CD14-positive monocyte (primary cell): ENCODE measurements at regions not wholly inside any gene's neighbourhood (a gene's known extent, or its start where the extent isn't known, plus 50 kb on each side); places are given as distances from the start of the nearest gene placed in this dataset.
"Not testable (repeated sequence)": the region's sequence is repeated elsewhere in the genome, so short reads cannot be mapped to it uniquely, and the experiment has no call there.

Experiments
- DNase-seq, 3 donors: peaks; one replicate each; pipeline ENCODE4 v3.0.0-alpha.2; 2011 to 2022
- H2AFZ ChIP-seq: 2 replicates; pipeline ENCODE4 v1.6.0; 2012; ENCODE audit warnings: mild to moderate bottlenecking, low read depth, low read length, inconsistent platforms; ENCODE audit not compliant: insufficient read depth, poor library complexity, severe bottlenecking
- H3K27ac ChIP-seq, 2 donors: 1 replicate in 1 of 2; 2 replicates in 1 of 2; pipeline ENCODE4 v1.5.1; 2012 to 2013; ENCODE audit warnings: low read length in 2 of 2, control low read depth in 1 of 2, inconsistent platforms in 1 of 2, low read depth in 1 of 2, mild to moderate bottlenecking in 1 of 2
- H3K27me3 ChIP-seq, 2 donors: one replicate each; pipeline versions ENCODE4 v1.6.0 to v1.6.1; 2011 to 2013; ENCODE audit warnings: low read length in 2 of 2; ENCODE audit not compliant: control insufficient read depth in 2 of 2, insufficient read depth in 2 of 2
- H3K36me3 ChIP-seq, 2 donors: replicated peaks in 1 of 2; 1 replicate in 1 of 2; 2 replicates in 1 of 2; pipeline versions ENCODE4 v1.5.1 to v1.6.1; 2012 to 2013; ENCODE audit warnings: low read length in 2 of 2, control low read depth in 1 of 2, inconsistent platforms in 1 of 2, mild to moderate bottlenecking in 1 of 2; ENCODE audit not compliant: insufficient read depth in 2 of 2, control insufficient read depth in 1 of 2
- H3K4me1 ChIP-seq, 2 donors: 1 replicate in 1 of 2; 2 replicates in 1 of 2; pipeline versions ENCODE4 v1.5.1 to v1.6.1; 2012 to 2013; ENCODE audit warnings: low read length in 2 of 2, control low read depth in 1 of 2, inconsistent platforms in 1 of 2, mild to moderate bottlenecking in 1 of 2, moderate library complexity in 1 of 2; ENCODE audit not compliant: insufficient read depth in 2 of 2, control insufficient read depth in 1 of 2
- H3K4me2 ChIP-seq: replicated peaks from 2 replicates; pipeline ENCODE3; 2012; ENCODE audit warnings: low read length, moderate library complexity, mild to moderate bottlenecking; ENCODE audit not compliant: poor library complexity, severe bottlenecking; ENCODE audit errors: extremely low read depth
- H3K4me3 ChIP-seq, 3 experiments: fragments of 200-600 bp in 1 of 3; sonication (generic) in 1 of 3; replicated peaks in 1 of 3; 1 replicate in 2 of 3; 2 replicates in 1 of 3; pipeline ENCODE4 v1.5.1; 2011 to 2013; ENCODE audit warnings: low read length in 3 of 3, mild to moderate bottlenecking in 3 of 3, control low read depth in 2 of 3, low read depth in 2 of 3, inconsistent platforms in 1 of 3, moderate library complexity in 1 of 3
- H3K79me2 ChIP-seq: 2 replicates; pipeline ENCODE4 v1.6.0; 2012; ENCODE audit warnings: mild to moderate bottlenecking, control low read depth, inconsistent platforms, low read length, moderate library complexity; ENCODE audit not compliant: insufficient read depth
- H3K9ac ChIP-seq: 2 replicates; pipeline ENCODE4 v1.6.0; 2017; ENCODE audit warnings: low read length, mild to moderate bottlenecking; ENCODE audit not compliant: insufficient read depth, poor library complexity, severe bottlenecking
- H3K9me3 ChIP-seq, 2 donors: replicated peaks in 1 of 2; 1 replicate in 1 of 2; 2 replicates in 1 of 2; pipeline versions ENCODE4 v1.5.1 to v1.6.1; 2012 to 2013; ENCODE audit warnings: low read length in 2 of 2, control low read depth in 1 of 2; ENCODE audit not compliant: control insufficient read depth in 1 of 2, insufficient read depth in 1 of 2
- H4K20me1 ChIP-seq: 2 replicates; pipeline ENCODE4 v1.6.0; 2012; ENCODE audit warnings: mild to moderate bottlenecking, low read length, control low read depth, moderate library complexity; ENCODE audit not compliant: insufficient read depth
- H3K27ac Mint-ChIP-seq, 7 donors: one replicate each; pipeline ENCODE4 v1.8.0; 2020; ENCODE audit warnings: mild to moderate bottlenecking in 7 of 7, mixed read lengths in 7 of 7, moderate library complexity in 6 of 7, inconsistent platforms in 2 of 7
- H3K27me3 Mint-ChIP-seq, 3 donors: one replicate each; pipeline ENCODE4 v1.8.0; 2021 to 2022; ENCODE audit warnings: low read depth in 3 of 3, mild to moderate bottlenecking in 3 of 3, mixed read lengths in 3 of 3, moderate library complexity in 3 of 3, inconsistent platforms in 1 of 3
- H3K36me3 Mint-ChIP-seq, 2 donors: one replicate each; pipeline ENCODE4 v1.8.0; 2020; ENCODE audit warnings: mixed read lengths in 2 of 2, inconsistent platforms in 1 of 2, mild to moderate bottlenecking in 1 of 2
- H3K4me1 Mint-ChIP-seq: one replicate; pipeline ENCODE4 v1.8.0; 2020; ENCODE audit warnings: mild to moderate bottlenecking, mixed read lengths
- H3K4me3 Mint-ChIP-seq, 2 donors: one replicate each; pipeline ENCODE4 v1.8.0; 2020; ENCODE audit warnings: mild to moderate bottlenecking in 2 of 2, mixed read lengths in 2 of 2, moderate library complexity in 1 of 2
- H3K9me3 Mint-ChIP-seq, 7 donors: one replicate each; pipeline ENCODE4 v1.8.0; 2020 to 2022; ENCODE audit warnings: mixed read lengths in 7 of 7, mild to moderate bottlenecking in 6 of 7, moderate library complexity in 6 of 7, inconsistent platforms in 2 of 7
- CTCF ChIP-seq: fragments of 200-600 bp; IDR thresholded peaks from one replicate; pipeline ENCODE4 v1.8.0; 2022; ENCODE audit warnings: antibody characterized with exemption, mild to moderate bottlenecking
- WGBS: methylation state at CpG from one replicate; pipeline ENCODE4 v1.1.5; 2013; ENCODE audit warnings: missing lambda C conversion rate; ENCODE audit not compliant: insufficient coverage; 5-methylcytosine and 5-hydroxymethylcytosine counted together
- intact Hi-C, 2 donors: fragments of 100-400 bp; cut with micrococcal nuclease; formaldehyde crosslinking; loops; one replicate each; pipeline versions ENCODE4 v1.15.0 to v1.15.1; 2023

GRCh38 chr15:30788595-30788994 lies 115.1 kb upstream of the FAN1 start:
- no peak overlapping the region for H3K4me3 ChIP-seq
- DNase-seq, result no peak
- no peak overlapping the region for H3K27ac Mint-ChIP-seq
- no peaks in the 10 kb centered on the region for H4K20me1 ChIP-seq
- no peak for TF ChIP-seq CTCF
- H3K4me3 Mint-ChIP-seq, result no peak overlapping the region
- no peaks in the 10 kb centered on the region for H3K36me3 ChIP-seq
- H3K9me3 ChIP-seq, result no peaks in the 10 kb centered on the region
- H3K27me3 ChIP-seq, result no peaks in the 10 kb centered on the region
- H3K4me1 ChIP-seq, result no peaks in the 10 kb centered on the region
- H3K27me3 Mint-ChIP-seq, result peaks cover 0 to 6% (median 3%) of the 10 kb centered on the region in 3 donors
- no peaks in the 10 kb centered on the region for H3K4me1 Mint-ChIP-seq
- intact Hi-C loops, result no loop called here
- peaks cover 0 to 2% (median 0%) of the 10 kb centered on the region in 7 donors for H3K9me3 Mint-ChIP-seq
- H3K4me2 ChIP-seq, result no peak overlapping the region
- H3K79me2 ChIP-seq, result no peaks in the 10 kb centered on the region
- no peak overlapping the region for H3K9ac ChIP-seq
- no peak overlapping the region for H3K27ac ChIP-seq
- H2AFZ ChIP-seq, result no peak overlapping the region
- H3K36me3 Mint-ChIP-seq, result no peaks in the 10 kb centered on the region

GRCh38 chr15:30791239-30792175 lies 112.2 kb upstream of the FAN1 start:
- 97% methylated on average over 10 of the region's 18 CpGs for WGBS
- Histone ChIP-seq H3K9ac (no peak overlapping the region), H2AFZ (no peak overlapping the region), H3K36me3 (no peaks in the 10 kb centered on the region), H3K4me3 (no peak overlapping the region), H3K27me3 (no peaks in the 10 kb centered on the region), H3K27ac (no peak overlapping the region), H3K4me1 (no peaks in the 10 kb centered on the region), H3K79me2 (no peaks in the 10 kb centered on the region), H3K4me2 (no peak overlapping the region), H3K9me3 (no peaks in the 10 kb centered on the region), H4K20me1 (no peaks in the 10 kb centered on the region)
- intact Hi-C loops, result no loop called here
- peak overlapping the region in 1 of 7 donors; percentile 59 for H3K27ac Mint-ChIP-seq
- peak overlapping the region in 1 of 2 donors; percentile 17 for H3K4me3 Mint-ChIP-seq
- H3K27me3 Mint-ChIP-seq, result peaks cover 0 to 6% (median 3%) of the 10 kb centered on the region in 3 donors
- no peak for DNase-seq
- no peak for TF ChIP-seq CTCF
- H3K4me1 Mint-ChIP-seq, result no peaks in the 10 kb centered on the region
- no peaks in the 10 kb centered on the region for H3K36me3 Mint-ChIP-seq
- H3K9me3 Mint-ChIP-seq, result peaks cover 0 to 2% (median 0%) of the 10 kb centered on the region in 7 donors

- H3K4me2 ChIP-seq, H3K79me2 ChIP-seq, H3K27ac Mint-ChIP-seq, H3K9me3 Mint-ChIP-seq, H3K27me3 ChIP-seq, H2AFZ ChIP-seq, H3K4me3 Mint-ChIP-seq, H3K9ac ChIP-seq, H3K27me3 Mint-ChIP-seq, H3K36me3 Mint-ChIP-seq, DNase-seq, H3K4me1 Mint-ChIP-seq, H3K36me3 ChIP-seq, H3K9me3 ChIP-seq, intact Hi-C loops, H3K4me1 ChIP-seq, H3K4me3 ChIP-seq, H3K27ac ChIP-seq, H4K20me1 ChIP-seq: not testable (repeated sequence)
- WGBS, result no CpG with 5 or more reads among the region's 3 CpGs
Observed at GRCh38 chr15:30792843-30793242, 110.9 kb upstream of the FAN1 start.
